H9 (cell line): ENCODE measurements at regions not wholly inside any gene's neighbourhood (a gene's known extent, or its start where the extent isn't known, plus 50 kb on each side); places are given as distances from the start of the nearest gene placed in this dataset.

ENCODE experiments used
- DNase-seq: peaks from one replicate; pipeline ENCODE4 v3.0.0-alpha.2; 2017
- H2AFZ ChIP-seq: one replicate; pipeline ENCODE4 v1.6.1; 2013; ENCODE audit warnings: mild to moderate bottlenecking, low read length, control low read depth, moderate library complexity
- H2AK5ac ChIP-seq: 2 replicates; pipeline ENCODE4 v1.6.1; 2013; ENCODE audit warnings: low read length, control low read depth, mixed read lengths; ENCODE audit not compliant: insufficient read length
- H2BK120ac ChIP-seq: one replicate; pipeline ENCODE4 v1.6.1; 2013; ENCODE audit warnings: low read depth, mild to moderate bottlenecking, low read length, control low read depth, inconsistent platforms; ENCODE audit not compliant: poor library complexity, severe bottlenecking
- H2BK12ac ChIP-seq: 2 replicates; pipeline ENCODE4 v1.6.1; 2013; ENCODE audit warnings: low read length, control low read depth, mixed read lengths, low read depth; ENCODE audit not compliant: insufficient read length
- H2BK15ac ChIP-seq: 2 replicates; pipeline ENCODE4 v1.6.1; 2013; ENCODE audit warnings: low read depth, low read length, control low read depth
- H2BK20ac ChIP-seq: one replicate; pipeline ENCODE4 v1.6.1; 2013; ENCODE audit warnings: low read depth, mild to moderate bottlenecking, low read length, control low read depth, inconsistent platforms; ENCODE audit not compliant: poor library complexity, severe bottlenecking
- H2BK5ac ChIP-seq: 2 replicates; pipeline ENCODE4 v1.6.1; 2013; ENCODE audit warnings: low read length, control low read depth, mixed read lengths; ENCODE audit not compliant: insufficient read length
- H3K14ac ChIP-seq: 2 replicates; pipeline ENCODE4 v1.6.1; 2013; ENCODE audit warnings: low read length, control low read depth; ENCODE audit not compliant: insufficient read depth
- H3K18ac ChIP-seq: 2 replicates; pipeline ENCODE4 v1.6.1; 2013; ENCODE audit warnings: low read depth, mild to moderate bottlenecking, mixed read lengths, low read length, control low read depth; ENCODE audit not compliant: insufficient read length
- H3K23ac ChIP-seq: 2 replicates; pipeline ENCODE4 v1.6.1; 2013; ENCODE audit warnings: low read length, control low read depth, mixed read lengths, low read depth; ENCODE audit not compliant: insufficient read length
- H3K23me2 ChIP-seq: 2 replicates; pipeline ENCODE4 v1.6.1; 2013; ENCODE audit warnings: low read depth, mild to moderate bottlenecking, mixed read lengths, low read length, control low read depth; ENCODE audit not compliant: insufficient read length, poor library complexity, severe bottlenecking
- H3K27ac ChIP-seq: 2 replicates; pipeline ENCODE4 v1.5.1; 2013; ENCODE audit warnings: low read length, control low read depth, mixed read lengths, low read depth; ENCODE audit not compliant: insufficient read length
- H3K27me3 ChIP-seq: 2 replicates; pipeline ENCODE4 v1.6.1; 2013; ENCODE audit warnings: low read length, control low read depth, inconsistent platforms; ENCODE audit not compliant: insufficient read depth
- H3K4ac ChIP-seq: 2 replicates; pipeline ENCODE4 v1.6.1; 2013; ENCODE audit warnings: low read depth, mild to moderate bottlenecking, control low read depth, inconsistent platforms, low read length, moderate library complexity
- H3K4me1 ChIP-seq: 2 replicates; pipeline ENCODE4 v1.6.1; 2013; ENCODE audit warnings: low read length, control low read depth, inconsistent platforms; ENCODE audit not compliant: insufficient read depth
- H3K4me2 ChIP-seq: 2 replicates; pipeline ENCODE4 v1.6.1; 2013; ENCODE audit warnings: low read length, control low read depth, mixed read lengths; ENCODE audit not compliant: insufficient read length, insufficient read depth
- H3K56ac ChIP-seq: 2 replicates; pipeline ENCODE4 v1.6.1; 2013; ENCODE audit warnings: low read depth, mild to moderate bottlenecking, mixed read lengths, low read length, control low read depth; ENCODE audit not compliant: insufficient read length
- H3K79me1 ChIP-seq: 2 replicates; pipeline ENCODE4 v1.6.1; 2013; ENCODE audit warnings: low read depth, mild to moderate bottlenecking, moderate library complexity, low read length, control low read depth, inconsistent platforms; ENCODE audit not compliant: insufficient read depth, poor library complexity, severe bottlenecking
- H3K79me2 ChIP-seq: 2 replicates; pipeline ENCODE4 v1.6.1; 2013; ENCODE audit warnings: low read length, control low read depth, inconsistent platforms; ENCODE audit not compliant: insufficient read depth
- H3K9ac ChIP-seq: 2 replicates; pipeline ENCODE4 v1.6.1; 2013; ENCODE audit warnings: low read length, control low read depth, mixed read lengths; ENCODE audit not compliant: insufficient read length; ENCODE audit errors: extremely low read depth
- H3K9me3 ChIP-seq: one replicate; pipeline ENCODE4 v1.6.1; 2013; ENCODE audit warnings: low read depth, low read length, inconsistent platforms; ENCODE audit not compliant: control insufficient read depth
- H3T11ph ChIP-seq: one replicate; pipeline ENCODE4 v1.6.1; 2013; ENCODE audit warnings: mild to moderate bottlenecking, low read length, control low read depth, inconsistent platforms
- H4K20me1 ChIP-seq: one replicate; pipeline ENCODE4 v1.6.1; 2013; ENCODE audit not compliant: control insufficient read depth, insufficient read length, insufficient read depth
- H4K5ac ChIP-seq: 2 replicates; pipeline ENCODE4 v1.6.1; 2013; ENCODE audit warnings: low read depth, mild to moderate bottlenecking, mixed read lengths, low read length, control low read depth; ENCODE audit not compliant: insufficient read length
- H4K8ac ChIP-seq: replicated peaks from 2 replicates; pipeline ENCODE4 v1.6.1; 2013; ENCODE audit warnings: low read length, control low read depth, mixed read lengths, low read depth; ENCODE audit not compliant: insufficient read length
- H4K91ac ChIP-seq: 2 replicates; pipeline ENCODE4 v1.6.1; 2013; ENCODE audit warnings: low read depth, mild to moderate bottlenecking, moderate library complexity, mixed read lengths, low read length, control low read depth; ENCODE audit not compliant: insufficient read length
- H3K27ac Mint-ChIP-seq, 3 experiments: 2 replicates in 2 of 3; 3 replicates in 1 of 3; pipeline ENCODE4 v1.8.0; 2020 to 2021; ENCODE audit warnings: mixed read lengths in 3 of 3, mild to moderate bottlenecking in 1 of 3, moderate library complexity in 1 of 3
- H3K27me3 Mint-ChIP-seq: 2 replicates; pipeline ENCODE4 v1.8.0; 2021; ENCODE audit warnings: low read depth, mild to moderate bottlenecking, moderate library complexity, mixed read lengths
- H3K36me3 Mint-ChIP-seq, 3 experiments: 2 replicates in 2 of 3; 3 replicates in 1 of 3; pipeline ENCODE4 v1.8.0; 2020 to 2021; ENCODE audit warnings: low read depth in 3 of 3, mixed read lengths in 3 of 3; ENCODE audit not compliant: insufficient read depth in 1 of 3
- H3K4me1 Mint-ChIP-seq, 2 experiments: 2 replicates each; pipeline ENCODE4 v1.8.0; 2020; ENCODE audit warnings: mixed read lengths in 2 of 2
- H3K4me3 Mint-ChIP-seq, 2 experiments: 2 replicates in 1 of 2; 3 replicates in 1 of 2; pipeline ENCODE4 v1.8.0; 2020 to 2021; ENCODE audit warnings: mild to moderate bottlenecking in 2 of 2, mixed read lengths in 2 of 2, moderate library complexity in 1 of 2
- H3K9me3 Mint-ChIP-seq, 2 experiments: 2 replicates in 1 of 2; 3 replicates in 1 of 2; pipeline ENCODE4 v1.8.0; 2020; ENCODE audit warnings: mild to moderate bottlenecking in 2 of 2, mixed read lengths in 2 of 2, moderate library complexity in 1 of 2
- CTCF ChIP-seq: fragments of 200-600 bp; sonication (generic); conservative IDR thresholded peaks from 3 replicates; pipeline ENCODE4 v1.8.0; 2021; ENCODE audit warnings: antibody characterized with exemption, mild to moderate bottlenecking

GRCh38 chr12:94754653-94755052 is 104.3 kb upstream of the TMCC3 start:
- H3K18ac ChIP-seq = no peak overlapping the region
- H2BK12ac ChIP-seq = no peak overlapping the region
- H3K56ac ChIP-seq = no peak overlapping the region
- no peak overlapping the region for H2BK120ac ChIP-seq
- DNase-seq = no peak
- no peak overlapping the region for H3K9ac ChIP-seq
- H4K5ac ChIP-seq = no peak overlapping the region
- Mint-ChIP-seq H3K27ac (no peak overlapping the region), H3K4me1 (no peaks in the 10 kb centered on the region), H3K4me3 (no peak overlapping the region), H3K27me3 (peaks cover 1% of the 10 kb centered on the region), H3K9me3 (no peaks in the 10 kb centered on the region), H3K36me3 (no peaks in the 10 kb centered on the region)
- no peaks in the 10 kb centered on the region for H3K79me2 ChIP-seq
- H4K8ac ChIP-seq = no peak overlapping the region
- H2BK20ac ChIP-seq = no peak overlapping the region
- no peak overlapping the region for H3K14ac ChIP-seq
- no peak overlapping the region for H3T11ph ChIP-seq
- no peaks in the 10 kb centered on the region for H4K20me1 ChIP-seq
- H3K27me3 ChIP-seq = no peaks in the 10 kb centered on the region
- H2BK5ac ChIP-seq = no peak overlapping the region
- no peak overlapping the region for H2BK15ac ChIP-seq
- no peaks in the 10 kb centered on the region for H3K4me1 ChIP-seq
- no peak overlapping the region for H3K4me2 ChIP-seq
- H3K79me1 ChIP-seq = no peaks in the 10 kb centered on the region
- no peak overlapping the region for H2AFZ ChIP-seq
- H2AK5ac ChIP-seq = no peak overlapping the region
- H3K9me3 ChIP-seq = no peaks in the 10 kb centered on the region
- no peak overlapping the region for H3K27ac ChIP-seq
- H3K4ac ChIP-seq = no peak overlapping the region
- no peaks in the 10 kb centered on the region for H3K23me2 ChIP-seq
- peak; percentile 33; the same call in 1 of the 3 replicates for TF ChIP-seq CTCF
- H3K23ac ChIP-seq = no peak overlapping the region
- H4K91ac ChIP-seq = no peak overlapping the region
